AG04449 (cell line): ENCODE measurements at regions not wholly inside any gene's neighbourhood (a gene's known extent, or its start where the extent isn't known, plus 50 kb on each side); places are given as distances from the start of the nearest gene placed in this dataset.

Experiments
- CTCF ChIA-PET: fragments of 350-600 bp; formaldehyde crosslinking; extraction: SDS; loops from one replicate; lab custom pipeline; 2021; ENCODE audit warnings: antibody characterized with exemption; lab: Yijun Ruan, JAX
- POLR2A ChIA-PET: fragments of 400-600, 350-600 bp; formaldehyde crosslinking; extraction: SDS; loops from one replicate; lab custom pipeline; 2020; ENCODE audit warnings: antibody characterized with exemption, inconsistent platforms; lab: Yijun Ruan, JAX
- DNase-seq: peaks from one replicate; pipeline ENCODE4 v3.0.0-alpha.2; 2010; ENCODE audit warnings: low read depth, low spot score
- H3K4me3 ChIP-seq: 2 replicates; pipeline ENCODE4 v1.5.1; 2011; ENCODE audit warnings: low read depth, mild to moderate bottlenecking, control low read depth, low read length
- CTCF ChIP-seq: IDR thresholded peaks from one replicate; pipeline ENCODE4 v1.5.1; 2011; ENCODE audit warnings: mild to moderate bottlenecking, moderate library complexity, low read length, control low read depth, inconsistent platforms; ENCODE audit not compliant: insufficient read depth; ENCODE audit errors: missing control alignments

- DNase-seq: no peak
- ChIA-PET POLR2A (no interaction called here), CTCF (no interaction called here)
- H3K4me3 ChIP-seq: no peak overlapping the region
- no peak for TF ChIP-seq CTCF
Measured at GRCh38 chr1:57623791-57624538, 200.1 kb upstream of the DAB1 start.

GRCh38 chr1:57623039-57623790, 199.4 kb upstream of the DAB1 start:
- DNase-seq: no peak
- TF ChIP-seq CTCF: no peak
- ChIA-PET POLR2A (no interaction called here), CTCF (no interaction called here)
- no peak overlapping the region for H3K4me3 ChIP-seq

GRCh38 chr1:57621776-57622175, 197.9 kb upstream of the DAB1 start:
- POLR2A ChIA-PET: no interaction called here
- TF ChIP-seq CTCF: no peak
- CTCF ChIA-PET: no interaction called here
- H3K4me3 ChIP-seq: no peak overlapping the region
- no peak for DNase-seq

GRCh38 chr1:57620605-57621004, 196.7 kb upstream of the DAB1 start:
- no peak for TF ChIP-seq CTCF
- no peak overlapping the region for H3K4me3 ChIP-seq
- POLR2A ChIA-PET: no interaction called here
- no peak for DNase-seq
- CTCF ChIA-PET: no interaction called here

GRCh38 chr1:57616921-57617320, 193.1 kb upstream of the DAB1 start:
- ChIA-PET CTCF (no interaction called here), POLR2A (no interaction called here)
- no peak for TF ChIP-seq CTCF
- no peak overlapping the region for H3K4me3 ChIP-seq
- DNase-seq: no peak

- CTCF ChIA-PET: no interaction called here
- POLR2A ChIA-PET: no interaction called here
- H3K4me3 ChIP-seq: no peak overlapping the region
- TF ChIP-seq CTCF: no peak
- no peak for DNase-seq
Measured at GRCh38 chr1:57615956-57616355, 192.1 kb upstream of the DAB1 start.
